ENCODE measurements at regions not wholly inside any gene's neighbourhood (a gene's known extent, or its start where the extent isn't known, plus 50 kb on each side); places are given as distances from the start of the nearest gene placed in this dataset.

DNA sequence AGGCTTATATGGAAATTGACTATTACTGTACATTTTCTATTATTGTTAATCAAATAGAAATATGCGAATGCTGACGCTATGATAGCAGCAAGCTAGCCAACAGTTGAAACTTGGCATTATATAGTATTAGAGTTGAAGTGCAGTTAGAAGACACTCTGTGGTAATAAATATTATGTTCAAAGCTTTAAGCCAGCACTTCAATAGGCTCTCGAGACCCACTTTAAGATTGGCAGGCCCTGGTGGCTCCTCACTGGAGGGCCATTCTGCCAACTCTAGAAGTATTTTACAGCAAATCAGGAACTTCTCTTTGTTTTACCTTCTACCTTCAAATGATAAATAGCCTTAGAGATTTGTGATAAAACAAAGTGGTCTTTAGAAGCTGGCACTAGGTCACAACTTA lies 2029.0 kb upstream of the WWC1 start:
- TF ChIP-seq EP300 (conservative IDR thresholded peaks at IDR 0.05; ENCODE audit: poor library complexity, severe bottlenecking) (no peak), MXI1 (conservative IDR thresholded peaks at IDR 0.05; ENCODE audit: poor library complexity, severe bottlenecking) (no peak)
- TF ChIP-seq, protein P1, sequence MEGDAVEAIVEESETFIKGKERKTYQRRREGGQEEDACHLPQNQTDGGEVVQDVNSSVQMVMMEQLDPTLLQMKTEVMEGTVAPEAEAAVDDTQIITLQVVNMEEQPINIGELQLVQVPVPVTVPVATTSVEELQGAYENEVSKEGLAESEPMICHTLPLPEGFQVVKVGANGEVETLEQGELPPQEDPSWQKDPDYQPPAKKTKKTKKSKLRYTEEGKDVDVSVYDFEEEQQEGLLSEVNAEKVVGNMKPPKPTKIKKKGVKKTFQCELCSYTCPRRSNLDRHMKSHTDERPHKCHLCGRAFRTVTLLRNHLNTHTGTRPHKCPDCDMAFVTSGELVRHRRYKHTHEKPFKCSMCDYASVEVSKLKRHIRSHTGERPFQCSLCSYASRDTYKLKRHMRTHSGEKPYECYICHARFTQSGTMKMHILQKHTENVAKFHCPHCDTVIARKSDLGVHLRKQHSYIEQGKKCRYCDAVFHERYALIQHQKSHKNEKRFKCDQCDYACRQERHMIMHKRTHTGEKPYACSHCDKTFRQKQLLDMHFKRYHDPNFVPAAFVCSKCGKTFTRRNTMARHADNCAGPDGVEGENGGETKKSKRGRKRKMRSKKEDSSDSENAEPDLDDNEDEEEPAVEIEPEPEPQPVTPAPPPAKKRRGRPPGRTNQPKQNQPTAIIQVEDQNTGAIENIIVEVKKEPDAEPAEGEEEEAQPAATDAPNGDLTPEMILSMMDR (IDR thresholded peaks at IDR 0.05; ENCODE audit: poor library complexity, severe bottlenecking): no peak
- TF ChIP-seq, protein P2, sequence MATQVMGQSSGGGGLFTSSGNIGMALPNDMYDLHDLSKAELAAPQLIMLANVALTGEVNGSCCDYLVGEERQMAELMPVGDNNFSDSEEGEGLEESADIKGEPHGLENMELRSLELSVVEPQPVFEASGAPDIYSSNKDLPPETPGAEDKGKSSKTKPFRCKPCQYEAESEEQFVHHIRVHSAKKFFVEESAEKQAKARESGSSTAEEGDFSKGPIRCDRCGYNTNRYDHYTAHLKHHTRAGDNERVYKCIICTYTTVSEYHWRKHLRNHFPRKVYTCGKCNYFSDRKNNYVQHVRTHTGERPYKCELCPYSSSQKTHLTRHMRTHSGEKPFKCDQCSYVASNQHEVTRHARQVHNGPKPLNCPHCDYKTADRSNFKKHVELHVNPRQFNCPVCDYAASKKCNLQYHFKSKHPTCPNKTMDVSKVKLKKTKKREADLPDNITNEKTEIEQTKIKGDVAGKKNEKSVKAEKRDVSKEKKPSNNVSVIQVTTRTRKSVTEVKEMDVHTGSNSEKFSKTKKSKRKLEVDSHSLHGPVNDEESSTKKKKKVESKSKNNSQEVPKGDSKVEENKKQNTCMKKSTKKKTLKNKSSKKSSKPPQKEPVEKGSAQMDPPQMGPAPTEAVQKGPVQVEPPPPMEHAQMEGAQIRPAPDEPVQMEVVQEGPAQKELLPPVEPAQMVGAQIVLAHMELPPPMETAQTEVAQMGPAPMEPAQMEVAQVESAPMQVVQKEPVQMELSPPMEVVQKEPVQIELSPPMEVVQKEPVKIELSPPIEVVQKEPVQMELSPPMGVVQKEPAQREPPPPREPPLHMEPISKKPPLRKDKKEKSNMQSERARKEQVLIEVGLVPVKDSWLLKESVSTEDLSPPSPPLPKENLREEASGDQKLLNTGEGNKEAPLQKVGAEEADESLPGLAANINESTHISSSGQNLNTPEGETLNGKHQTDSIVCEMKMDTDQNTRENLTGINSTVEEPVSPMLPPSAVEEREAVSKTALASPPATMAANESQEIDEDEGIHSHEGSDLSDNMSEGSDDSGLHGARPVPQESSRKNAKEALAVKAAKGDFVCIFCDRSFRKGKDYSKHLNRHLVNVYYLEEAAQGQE (IDR thresholded peaks at IDR 0.05; ENCODE audit: borderline replicate concordance): no peak
